SH-SY5Y (cell line): ENCODE measurements at regions not wholly inside any gene's neighbourhood (a gene's known extent, or its start where the extent isn't known, plus 50 kb on each side); places are given as distances from the start of the nearest gene placed in this dataset.

Experiments used
- GATA2 ChIP-seq: IDR thresholded peaks from 2 replicates; pipeline ENCODE4 v1.6.1; 2011; ENCODE audit warnings: mild to moderate bottlenecking, low read depth, low read length
- GATA3 ChIP-seq: IDR thresholded peaks from 2 replicates; pipeline ENCODE4 v1.6.1; 2011; ENCODE audit warnings: low read depth, mild to moderate bottlenecking, low read length, moderate library complexity

- TF ChIP-seq GATA2 (no peak), GATA3 (no peak)
These were observed 134.0 kb downstream of the MFSD1 start for GRCh38 chr3:158935846-158936245.
